H9 (cell line): ENCODE measurements at regions not wholly inside any gene's neighbourhood (a gene's known extent, or its start where the extent isn't known, plus 50 kb on each side); places are given as distances from the start of the nearest gene placed in this dataset.

ENCODE experiments used
- DNase-seq: peaks from one replicate; pipeline ENCODE4 v3.0.0-alpha.2; 2017
- H2AFZ ChIP-seq: one replicate; pipeline ENCODE4 v1.6.1; 2013; ENCODE audit warnings: mild to moderate bottlenecking, low read length, control low read depth, moderate library complexity
- H2AK5ac ChIP-seq: 2 replicates; pipeline ENCODE4 v1.6.1; 2013; ENCODE audit warnings: low read length, control low read depth, mixed read lengths; ENCODE audit not compliant: insufficient read length
- H2BK120ac ChIP-seq: one replicate; pipeline ENCODE4 v1.6.1; 2013; ENCODE audit warnings: low read depth, mild to moderate bottlenecking, low read length, control low read depth, inconsistent platforms; ENCODE audit not compliant: poor library complexity, severe bottlenecking
- H2BK12ac ChIP-seq: 2 replicates; pipeline ENCODE4 v1.6.1; 2013; ENCODE audit warnings: low read length, control low read depth, mixed read lengths, low read depth; ENCODE audit not compliant: insufficient read length
- H2BK15ac ChIP-seq: 2 replicates; pipeline ENCODE4 v1.6.1; 2013; ENCODE audit warnings: low read depth, low read length, control low read depth
- H2BK20ac ChIP-seq: one replicate; pipeline ENCODE4 v1.6.1; 2013; ENCODE audit warnings: low read depth, mild to moderate bottlenecking, low read length, control low read depth, inconsistent platforms; ENCODE audit not compliant: poor library complexity, severe bottlenecking
- H2BK5ac ChIP-seq: 2 replicates; pipeline ENCODE4 v1.6.1; 2013; ENCODE audit warnings: low read length, control low read depth, mixed read lengths; ENCODE audit not compliant: insufficient read length
- H3K14ac ChIP-seq: 2 replicates; pipeline ENCODE4 v1.6.1; 2013; ENCODE audit warnings: low read length, control low read depth; ENCODE audit not compliant: insufficient read depth
- H3K18ac ChIP-seq: 2 replicates; pipeline ENCODE4 v1.6.1; 2013; ENCODE audit warnings: low read depth, mild to moderate bottlenecking, mixed read lengths, low read length, control low read depth; ENCODE audit not compliant: insufficient read length
- H3K23ac ChIP-seq: 2 replicates; pipeline ENCODE4 v1.6.1; 2013; ENCODE audit warnings: low read length, control low read depth, mixed read lengths, low read depth; ENCODE audit not compliant: insufficient read length
- H3K23me2 ChIP-seq: 2 replicates; pipeline ENCODE4 v1.6.1; 2013; ENCODE audit warnings: low read depth, mild to moderate bottlenecking, mixed read lengths, low read length, control low read depth; ENCODE audit not compliant: insufficient read length, poor library complexity, severe bottlenecking
- H3K27ac ChIP-seq: 2 replicates; pipeline ENCODE4 v1.5.1; 2013; ENCODE audit warnings: low read length, control low read depth, mixed read lengths, low read depth; ENCODE audit not compliant: insufficient read length
- H3K27me3 ChIP-seq: 2 replicates; pipeline ENCODE4 v1.6.1; 2013; ENCODE audit warnings: low read length, control low read depth, inconsistent platforms; ENCODE audit not compliant: insufficient read depth
- H3K4ac ChIP-seq: 2 replicates; pipeline ENCODE4 v1.6.1; 2013; ENCODE audit warnings: low read depth, mild to moderate bottlenecking, control low read depth, inconsistent platforms, low read length, moderate library complexity
- H3K4me1 ChIP-seq: 2 replicates; pipeline ENCODE4 v1.6.1; 2013; ENCODE audit warnings: low read length, control low read depth, inconsistent platforms; ENCODE audit not compliant: insufficient read depth
- H3K4me2 ChIP-seq: 2 replicates; pipeline ENCODE4 v1.6.1; 2013; ENCODE audit warnings: low read length, control low read depth, mixed read lengths; ENCODE audit not compliant: insufficient read length, insufficient read depth
- H3K56ac ChIP-seq: 2 replicates; pipeline ENCODE4 v1.6.1; 2013; ENCODE audit warnings: low read depth, mild to moderate bottlenecking, mixed read lengths, low read length, control low read depth; ENCODE audit not compliant: insufficient read length
- H3K79me1 ChIP-seq: 2 replicates; pipeline ENCODE4 v1.6.1; 2013; ENCODE audit warnings: low read depth, mild to moderate bottlenecking, moderate library complexity, low read length, control low read depth, inconsistent platforms; ENCODE audit not compliant: insufficient read depth, poor library complexity, severe bottlenecking
- H3K79me2 ChIP-seq: 2 replicates; pipeline ENCODE4 v1.6.1; 2013; ENCODE audit warnings: low read length, control low read depth, inconsistent platforms; ENCODE audit not compliant: insufficient read depth
- H3K9ac ChIP-seq: 2 replicates; pipeline ENCODE4 v1.6.1; 2013; ENCODE audit warnings: low read length, control low read depth, mixed read lengths; ENCODE audit not compliant: insufficient read length; ENCODE audit errors: extremely low read depth
- H3K9me3 ChIP-seq: one replicate; pipeline ENCODE4 v1.6.1; 2013; ENCODE audit warnings: low read depth, low read length, inconsistent platforms; ENCODE audit not compliant: control insufficient read depth
- H3T11ph ChIP-seq: one replicate; pipeline ENCODE4 v1.6.1; 2013; ENCODE audit warnings: mild to moderate bottlenecking, low read length, control low read depth, inconsistent platforms
- H4K20me1 ChIP-seq: one replicate; pipeline ENCODE4 v1.6.1; 2013; ENCODE audit not compliant: control insufficient read depth, insufficient read length, insufficient read depth
- H4K5ac ChIP-seq: 2 replicates; pipeline ENCODE4 v1.6.1; 2013; ENCODE audit warnings: low read depth, mild to moderate bottlenecking, mixed read lengths, low read length, control low read depth; ENCODE audit not compliant: insufficient read length
- H4K8ac ChIP-seq: replicated peaks from 2 replicates; pipeline ENCODE4 v1.6.1; 2013; ENCODE audit warnings: low read length, control low read depth, mixed read lengths, low read depth; ENCODE audit not compliant: insufficient read length
- H4K91ac ChIP-seq: 2 replicates; pipeline ENCODE4 v1.6.1; 2013; ENCODE audit warnings: low read depth, mild to moderate bottlenecking, moderate library complexity, mixed read lengths, low read length, control low read depth; ENCODE audit not compliant: insufficient read length
- H3K27ac Mint-ChIP-seq, 3 experiments: 2 replicates in 2 of 3; 3 replicates in 1 of 3; pipeline ENCODE4 v1.8.0; 2020 to 2021; ENCODE audit warnings: mixed read lengths in 3 of 3, mild to moderate bottlenecking in 1 of 3, moderate library complexity in 1 of 3
- H3K27me3 Mint-ChIP-seq: 2 replicates; pipeline ENCODE4 v1.8.0; 2021; ENCODE audit warnings: low read depth, mild to moderate bottlenecking, moderate library complexity, mixed read lengths
- H3K36me3 Mint-ChIP-seq, 3 experiments: 2 replicates in 2 of 3; 3 replicates in 1 of 3; pipeline ENCODE4 v1.8.0; 2020 to 2021; ENCODE audit warnings: low read depth in 3 of 3, mixed read lengths in 3 of 3; ENCODE audit not compliant: insufficient read depth in 1 of 3
- H3K4me1 Mint-ChIP-seq, 2 experiments: 2 replicates each; pipeline ENCODE4 v1.8.0; 2020; ENCODE audit warnings: mixed read lengths in 2 of 2
- H3K4me3 Mint-ChIP-seq, 2 experiments: 2 replicates in 1 of 2; 3 replicates in 1 of 2; pipeline ENCODE4 v1.8.0; 2020 to 2021; ENCODE audit warnings: mild to moderate bottlenecking in 2 of 2, mixed read lengths in 2 of 2, moderate library complexity in 1 of 2
- H3K9me3 Mint-ChIP-seq, 2 experiments: 2 replicates in 1 of 2; 3 replicates in 1 of 2; pipeline ENCODE4 v1.8.0; 2020; ENCODE audit warnings: mild to moderate bottlenecking in 2 of 2, mixed read lengths in 2 of 2, moderate library complexity in 1 of 2
- WGBS: extraction: QIAGEN DNeasy Blood & Tissue Kit; methylation state at CpG from one replicate; pipeline ENCODE4 v1.1.7; 2013; ENCODE audit warnings: missing lambda C conversion rate, low lambda C conversion rate, mixed read lengths; ENCODE audit not compliant: insufficient read length; ENCODE audit errors: extremely low coverage; 5-methylcytosine and 5-hydroxymethylcytosine counted together
- TF ChIP-seq, protein P1 (sequence below): fragments of 200-600 bp; sonication (generic); conservative IDR thresholded peaks from 3 replicates; pipeline ENCODE4 v1.8.0; 2021; ENCODE audit warnings: antibody characterized with exemption, mild to moderate bottlenecking

- Histone ChIP-seq H3T11ph (no peak overlapping the region), H2AK5ac (no peak overlapping the region), H2BK5ac (no peak overlapping the region), H3K9ac (no peak overlapping the region), H4K91ac (no peak overlapping the region), H4K20me1 (no peaks in the 10 kb centered on the region), H2BK12ac (no peak overlapping the region), H3K4me2 (no peak overlapping the region), H3K23me2 (no peaks in the 10 kb centered on the region), H3K79me1 (no peaks in the 10 kb centered on the region), H3K14ac (peak overlapping the region; percentile 40; the same call in 1 of the 2 replicates), H2BK120ac (no peak overlapping the region), H4K5ac (no peak overlapping the region), H3K4ac (no peak overlapping the region), H4K8ac (no peak overlapping the region), H3K27me3 (no peaks in the 10 kb centered on the region), H3K18ac (no peak overlapping the region), H2BK20ac (no peak overlapping the region), H3K27ac (no peak overlapping the region), H3K9me3 (no peaks in the 10 kb centered on the region), H2BK15ac (no peak overlapping the region), H3K56ac (no peak overlapping the region), H2AFZ (no peak overlapping the region), H3K23ac (no peak overlapping the region), H3K79me2 (no peaks in the 10 kb centered on the region), H3K4me1 (no peaks in the 10 kb centered on the region)
- Mint-ChIP-seq H3K4me1 (0 out of 4 replicates have a peak, but pooled peaks cover 0 to 2% of the 10 kb centered on the region in 2 experiments), H3K4me3 (no peak overlapping the region), H3K27me3 (peaks cover 2% of the 10 kb centered on the region; the same call in 1 of the 2 replicates), H3K27ac (no peak overlapping the region), H3K36me3 (peaks cover 0 to 2% (median 0%) of the 10 kb centered on the region in 3 experiments; a peak in 1 of 7 replicates), H3K9me3 (peaks cover 0 to 2% of the 10 kb centered on the region in 2 experiments; a peak in 3 of 5 replicates)
- DNase-seq, result no peak
- TF ChIP-seq, protein P1, sequence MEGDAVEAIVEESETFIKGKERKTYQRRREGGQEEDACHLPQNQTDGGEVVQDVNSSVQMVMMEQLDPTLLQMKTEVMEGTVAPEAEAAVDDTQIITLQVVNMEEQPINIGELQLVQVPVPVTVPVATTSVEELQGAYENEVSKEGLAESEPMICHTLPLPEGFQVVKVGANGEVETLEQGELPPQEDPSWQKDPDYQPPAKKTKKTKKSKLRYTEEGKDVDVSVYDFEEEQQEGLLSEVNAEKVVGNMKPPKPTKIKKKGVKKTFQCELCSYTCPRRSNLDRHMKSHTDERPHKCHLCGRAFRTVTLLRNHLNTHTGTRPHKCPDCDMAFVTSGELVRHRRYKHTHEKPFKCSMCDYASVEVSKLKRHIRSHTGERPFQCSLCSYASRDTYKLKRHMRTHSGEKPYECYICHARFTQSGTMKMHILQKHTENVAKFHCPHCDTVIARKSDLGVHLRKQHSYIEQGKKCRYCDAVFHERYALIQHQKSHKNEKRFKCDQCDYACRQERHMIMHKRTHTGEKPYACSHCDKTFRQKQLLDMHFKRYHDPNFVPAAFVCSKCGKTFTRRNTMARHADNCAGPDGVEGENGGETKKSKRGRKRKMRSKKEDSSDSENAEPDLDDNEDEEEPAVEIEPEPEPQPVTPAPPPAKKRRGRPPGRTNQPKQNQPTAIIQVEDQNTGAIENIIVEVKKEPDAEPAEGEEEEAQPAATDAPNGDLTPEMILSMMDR, result no peak
- no CpG with 5 or more reads among the region's 21 CpGs for WGBS
Measured at GRCh38 chr21:38743772-38744529, 61.8 kb upstream of the ETS2 start.
